ENCODE measurements at regions not wholly inside any gene's neighbourhood (a gene's known extent, or its start where the extent isn't known, plus 50 kb on each side); places are given as distances from the start of the nearest gene placed in this dataset.

GRCh38 chr17:36816214-36816906, 120.9 kb upstream of the LHX1 start:
- DNase-seq (ENCODE audit: low read depth, low spot score), result no peak

DNA sequence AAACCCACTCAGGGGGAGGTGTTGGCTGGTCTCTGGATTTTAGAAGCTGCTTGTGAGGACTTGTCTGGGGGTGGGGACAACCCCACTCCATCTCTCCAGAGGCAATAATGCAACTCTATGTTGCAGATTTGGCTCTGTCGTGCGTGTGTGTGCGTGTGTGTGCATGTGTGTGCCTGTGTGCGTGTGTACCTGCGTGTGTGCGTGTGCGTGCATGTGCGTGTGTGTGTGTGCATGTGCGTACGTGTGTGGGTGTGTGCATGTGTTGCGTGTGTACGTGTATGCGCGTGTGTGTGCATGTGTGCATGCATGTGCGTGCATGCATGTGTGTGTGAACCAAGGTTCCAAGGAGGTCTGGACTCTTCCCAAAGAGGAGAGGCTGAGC, 120.4 kb upstream of the LHX1 start:
- DNase-seq (ENCODE audit: low read depth, low spot score), result no peak

GRCh38 chr17:36817483-36818048, 119.7 kb upstream of the LHX1 start:
- no peak for DNase-seq (ENCODE audit: low read depth, low spot score)

GRCh38 chr17:36818134-36818825, 119.0 kb upstream of the LHX1 start:
- DNase-seq (ENCODE audit: low read depth, low spot score), result no peak

GRCh38 chr17:36823850-36824677, 113.2 kb upstream of the LHX1 start:
- no peak for DNase-seq (ENCODE audit: low read depth, low spot score)

DNA sequence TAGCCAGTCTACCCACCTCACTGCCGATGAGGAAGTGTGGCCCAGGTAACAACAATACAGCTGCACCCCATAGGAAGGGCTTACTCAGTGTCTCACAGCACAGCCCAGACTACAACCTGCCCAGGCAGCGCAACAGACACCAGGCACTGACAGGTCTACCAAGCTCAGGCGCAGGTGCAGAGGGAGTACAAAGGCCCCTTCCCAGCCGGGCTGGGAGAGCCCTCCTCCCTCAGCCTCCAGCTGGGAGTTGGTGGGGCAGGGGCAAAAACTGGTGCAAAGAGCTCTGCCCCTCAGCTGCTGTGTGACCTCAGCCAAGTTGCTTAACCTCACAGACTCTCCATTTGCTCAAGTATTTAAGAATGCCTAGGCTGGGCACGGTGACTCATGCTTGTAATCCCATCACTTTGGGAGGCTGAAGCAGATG, 112.6 kb upstream of the LHX1 start:
- no peak for DNase-seq (ENCODE audit: low read depth, low spot score)

DNA sequence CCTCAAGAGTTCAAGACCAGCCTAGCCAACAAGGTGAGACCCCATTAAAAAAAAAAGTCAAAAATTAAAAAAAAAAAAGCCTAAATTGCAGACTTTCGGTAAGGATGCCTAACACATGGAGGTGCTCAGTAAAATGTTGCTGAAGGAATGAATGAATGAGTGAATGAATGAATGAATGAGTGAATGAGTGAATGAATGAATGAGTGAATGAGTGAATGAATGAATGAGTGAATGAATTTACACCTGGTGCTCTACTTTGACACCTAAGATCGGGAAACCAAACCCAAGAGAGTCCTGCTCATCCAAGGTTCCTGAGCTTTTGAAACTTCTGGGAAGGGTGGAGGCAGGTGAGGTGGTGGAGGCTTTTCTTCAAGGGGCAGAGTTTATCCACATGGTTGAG, 112.2 kb upstream of the LHX1 start:
- DNase-seq (ENCODE audit: low read depth, low spot score), result no peak

GRCh38 chr17:36825521-36825920, 111.8 kb upstream of the LHX1 start:
- no peak for DNase-seq (ENCODE audit: low read depth, low spot score)

- DNase-seq (ENCODE audit: low read depth, low spot score), result no peak
Measured at GRCh38 chr17:36825951-36826350, 111.3 kb upstream of the LHX1 start.

- DNase-seq (ENCODE audit: low read depth, low spot score), result no peak
Measured at GRCh38 chr17:36827081-36827480, 110.2 kb upstream of the LHX1 start.

GRCh38 chr17:36829676-36830075, 107.6 kb upstream of the LHX1 start:
- no peak for DNase-seq (ENCODE audit: low read depth, low spot score)

DNA sequence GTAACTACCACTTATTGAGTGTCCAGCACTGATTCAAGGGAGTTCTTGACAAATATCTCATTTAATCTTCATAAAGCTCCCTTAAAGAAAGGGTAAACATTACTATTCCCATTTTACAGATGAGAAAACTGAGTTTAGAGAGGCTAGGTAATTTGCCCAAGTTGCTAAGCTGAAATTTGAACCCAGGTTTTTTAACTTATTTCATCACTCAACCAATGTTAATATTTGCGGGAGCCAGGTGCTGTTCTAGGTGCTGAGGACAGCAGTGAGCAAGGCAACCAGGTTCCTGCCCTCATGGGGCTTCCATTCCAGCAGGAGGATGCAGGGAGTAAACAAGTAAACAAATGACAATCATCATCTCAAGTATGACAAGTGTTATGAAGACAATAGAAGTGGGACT, 104.0 kb upstream of the LHX1 start:
- DNase-seq (ENCODE audit: low read depth, low spot score), result no peak

GRCh38 chr17:36835036-36835435, 102.2 kb upstream of the LHX1 start:
- DNase-seq (ENCODE audit: low read depth, low spot score), result no peak

DNA sequence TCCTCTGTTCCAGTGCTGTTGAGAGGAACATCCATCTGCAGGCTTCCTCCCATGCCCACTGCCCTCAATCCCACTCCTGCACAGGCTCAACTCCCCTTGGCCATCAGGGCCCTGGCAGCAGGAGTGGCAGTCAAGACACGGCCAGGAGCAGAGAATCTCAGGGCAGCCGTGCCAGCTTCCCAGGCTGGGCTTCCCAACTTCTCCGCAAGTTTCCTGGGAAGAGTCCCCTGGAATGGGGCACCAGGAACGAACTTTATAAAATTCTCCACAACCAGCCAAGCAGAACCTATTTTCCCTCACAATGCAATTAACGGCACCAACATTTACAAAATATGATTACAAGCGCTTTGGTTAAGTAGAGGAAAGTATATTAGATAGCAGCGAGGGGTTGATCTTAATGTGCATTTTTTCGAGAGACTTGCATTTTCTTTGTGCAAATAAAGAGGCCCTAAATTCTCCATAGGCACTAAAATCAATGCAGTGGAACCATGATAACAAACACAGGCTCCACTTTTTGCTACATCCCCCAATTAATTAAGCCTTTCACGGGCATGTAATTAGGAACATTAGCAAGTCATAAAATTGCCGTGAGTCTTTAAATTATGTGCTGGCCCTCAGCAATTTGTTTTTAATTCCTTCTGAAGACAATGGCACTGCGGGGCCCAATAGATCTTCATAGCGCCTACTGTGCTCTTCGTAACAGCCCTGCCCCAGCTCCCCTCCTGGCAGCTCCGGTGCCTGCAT, 99.9 kb upstream of the LHX1 start:
- DNase-seq (ENCODE audit: low read depth, low spot score), result no peak

- no peak for DNase-seq (ENCODE audit: low read depth, low spot score)
Measured at GRCh38 chr17:36837939-36838272, 99.4 kb upstream of the LHX1 start.

DNA sequence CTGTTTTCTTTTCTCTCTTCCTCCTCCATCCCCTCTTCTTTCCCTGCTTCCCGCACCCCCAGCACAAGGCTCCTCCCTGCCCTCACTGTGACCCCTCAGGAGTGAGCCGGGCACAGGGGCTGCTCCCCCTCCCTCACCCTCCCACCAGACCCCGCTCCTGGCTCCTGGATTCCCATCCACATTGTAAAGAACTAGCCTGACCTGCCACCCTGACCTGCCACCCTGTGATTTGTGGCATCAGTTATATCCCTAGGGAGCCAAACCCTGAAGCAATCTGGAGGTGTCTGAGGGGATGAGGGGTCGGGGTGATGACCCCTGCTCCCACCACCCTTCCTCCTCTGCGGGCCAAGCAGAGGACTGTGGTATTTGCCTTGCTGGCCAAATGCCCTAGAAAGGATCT, 98.0 kb upstream of the LHX1 start:
- DNase-seq (ENCODE audit: low read depth, low spot score), result no peak

DNA sequence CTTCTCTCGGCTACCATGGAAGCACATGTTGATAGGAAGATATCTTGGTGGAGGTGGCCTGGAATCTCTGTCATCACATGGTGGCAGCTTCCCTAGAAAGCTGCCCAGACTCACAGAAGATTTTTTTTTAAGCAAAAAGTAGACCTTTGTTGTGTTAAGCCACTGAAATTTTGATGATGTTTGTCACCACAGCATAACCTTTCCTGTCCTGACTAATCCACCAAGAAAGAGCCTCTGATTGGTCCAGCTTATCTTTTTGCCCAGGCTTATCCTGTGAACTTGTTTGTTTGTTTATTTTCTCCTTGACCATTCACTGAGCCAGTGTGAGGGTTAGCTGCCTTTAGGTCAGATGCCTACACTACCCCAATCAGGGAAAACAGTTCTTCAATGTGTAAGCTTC, 96.5 kb upstream of the LHX1 start:
- DNase-seq (ENCODE audit: low read depth, low spot score), result no peak

GRCh38 chr17:36842231-36842819, 95.0 kb upstream of the LHX1 start:
- DNase-seq (ENCODE audit: low read depth, low spot score), result no peak

DNA sequence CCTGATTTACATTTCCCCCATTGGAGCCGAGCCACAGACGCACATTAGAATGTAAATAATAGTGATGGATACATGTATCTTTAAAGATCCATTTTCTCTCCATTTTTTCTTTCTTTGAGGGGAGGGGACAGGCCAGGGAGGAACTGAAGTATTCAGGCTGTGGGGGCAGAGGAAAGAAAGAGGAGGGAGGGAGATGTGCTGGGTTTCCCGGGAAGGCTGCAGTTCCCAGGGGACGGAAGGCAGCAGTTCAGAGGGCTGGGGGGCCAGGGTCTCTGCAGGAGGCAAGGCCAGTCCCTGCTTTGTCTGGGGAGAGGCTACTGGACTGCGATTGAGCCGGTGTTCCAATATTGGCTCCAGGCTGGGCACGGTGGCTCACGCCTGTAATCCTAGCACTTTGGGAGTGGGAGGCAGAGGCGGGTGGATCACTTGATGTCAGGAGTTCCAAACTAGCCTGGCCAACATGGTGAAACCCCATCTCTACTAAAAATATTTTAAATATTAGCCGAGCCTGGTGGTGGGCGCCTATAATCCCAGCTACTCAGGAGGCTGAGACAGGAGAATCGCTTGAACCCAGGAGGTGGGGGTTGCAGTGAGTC, 94.2 kb upstream of the LHX1 start:
- no peak for DNase-seq (ENCODE audit: low read depth, low spot score)

DNA sequence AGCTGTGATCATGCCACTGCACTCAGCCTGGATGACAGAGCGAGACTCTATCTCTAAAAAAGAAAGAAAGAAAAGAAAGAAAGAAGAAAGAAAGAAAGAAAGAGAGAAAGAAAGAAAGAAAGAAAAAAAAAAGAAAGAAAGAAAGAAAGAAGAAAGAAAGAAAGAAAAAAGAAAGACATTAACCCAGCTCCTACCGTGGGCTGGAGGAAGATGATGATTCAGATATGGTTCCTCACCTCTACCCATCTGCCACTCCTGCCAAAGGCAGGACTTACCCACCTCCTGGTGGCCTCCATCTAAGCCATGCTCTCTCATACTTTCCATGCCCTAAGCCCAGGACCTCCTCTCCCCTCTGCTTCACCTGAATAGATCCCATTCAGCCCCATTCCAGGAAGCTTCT, 93.3 kb upstream of the LHX1 start:
- DNase-seq (ENCODE audit: low read depth, low spot score), result no peak

GRCh38 chr17:36844601-36845000, 92.7 kb upstream of the LHX1 start:
- DNase-seq (ENCODE audit: low read depth, low spot score), result no peak

Measured in activated naive CD8-positive, alpha-beta T cell treated with anti-CD3 and anti-CD28 coated beads, Interleukin-2, amount 50 U/mL, for 16 hours (primary cell).